ENCODE measurements at regions not wholly inside any gene's neighbourhood (a gene's known extent, or its start where the extent isn't known, plus 50 kb on each side); places are given as distances from the start of the nearest gene placed in this dataset.

DNA sequence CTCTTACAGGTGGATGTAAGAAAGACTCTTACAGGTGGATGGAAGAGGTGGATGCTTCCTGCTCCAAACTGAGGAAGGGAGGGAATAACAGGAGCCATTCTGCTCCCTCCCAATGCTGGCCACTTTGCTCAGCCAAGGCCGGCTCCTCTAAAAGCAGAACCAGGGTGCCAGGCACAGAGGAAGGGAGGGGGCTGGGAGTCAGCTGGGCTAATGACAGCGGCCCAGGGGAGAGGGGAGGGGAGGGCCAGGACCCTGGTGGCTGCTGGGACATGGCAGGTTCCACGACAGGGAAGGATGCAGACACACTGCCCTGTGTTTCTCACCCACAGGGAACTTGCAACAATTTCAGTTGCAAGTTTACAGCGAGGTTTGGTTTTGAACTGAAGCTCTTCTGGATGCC is 173.4 kb downstream of the ANAPC1 start:
- no peak for DNase-seq (ENCODE audit: low read depth)

DNA sequence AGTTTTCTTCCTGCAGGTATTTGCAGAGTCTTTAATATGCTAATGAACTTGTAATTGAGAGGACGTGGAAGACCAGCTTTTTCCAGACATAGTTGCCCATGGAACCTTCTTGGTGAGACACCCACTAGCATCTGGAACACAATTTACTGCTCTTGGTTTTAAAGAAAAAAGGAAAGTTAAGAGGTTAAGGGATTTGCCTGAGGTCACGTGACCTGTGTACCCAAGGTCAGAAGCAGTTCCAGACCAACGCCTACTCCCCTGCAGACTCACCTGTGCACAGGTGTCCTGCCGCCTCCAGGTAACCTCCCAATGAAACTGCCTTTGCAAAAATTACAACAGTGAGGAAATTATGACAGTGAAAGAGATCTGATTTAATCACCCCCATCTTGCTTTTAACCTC is 172.7 kb downstream of the ANAPC1 start:
- DNase-seq (ENCODE audit: low read depth), result no peak

DNA sequence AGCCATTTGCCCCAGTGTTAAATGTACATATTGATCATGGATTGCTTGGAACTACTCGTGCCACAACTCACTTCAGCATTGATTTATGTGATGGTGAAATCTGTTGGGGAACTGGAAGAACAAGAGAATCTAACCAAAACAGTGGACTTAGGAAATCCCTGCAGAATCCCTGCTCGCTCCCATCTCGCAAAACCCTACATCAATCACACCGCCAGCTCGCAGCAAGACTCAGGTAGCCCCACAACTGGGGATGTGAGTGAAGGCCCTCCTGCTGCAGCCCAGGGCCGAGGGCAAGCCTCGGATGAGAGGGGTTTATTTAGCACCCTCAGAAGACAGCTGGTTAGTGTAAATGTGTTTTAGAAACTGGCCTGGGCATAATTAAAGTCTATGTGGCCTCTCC is 171.6 kb downstream of the ANAPC1 start:
- no peak for DNase-seq (ENCODE audit: low read depth)

DNA sequence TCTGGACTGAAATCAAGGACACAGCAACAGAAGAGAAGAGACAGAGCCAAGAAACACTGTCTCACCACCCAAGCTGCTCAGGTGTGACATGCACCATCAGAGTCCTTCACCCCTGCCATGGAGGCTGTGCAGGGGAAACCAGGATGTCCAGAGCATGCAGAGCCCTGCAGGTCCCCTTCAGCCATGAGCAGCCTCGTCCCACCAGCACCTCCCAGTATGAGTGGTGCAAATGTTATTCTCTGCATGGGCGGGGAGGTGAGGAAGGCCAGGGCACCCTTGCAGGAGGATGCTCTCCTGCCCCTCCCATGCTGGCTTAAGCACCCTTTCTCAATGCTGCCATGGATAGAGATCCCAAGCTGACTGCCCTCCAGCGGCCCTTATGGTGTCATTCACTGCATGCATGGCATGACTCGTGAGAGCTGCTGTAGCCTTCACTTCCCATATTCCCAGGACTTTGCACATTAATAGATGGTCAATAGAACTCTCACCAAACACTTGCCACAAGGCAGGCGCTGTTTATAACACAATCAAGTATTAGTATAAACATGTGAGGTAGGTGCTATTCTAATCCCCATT is 171.0 kb downstream of the ANAPC1 start:
- no peak for DNase-seq (ENCODE audit: low read depth)

DNA sequence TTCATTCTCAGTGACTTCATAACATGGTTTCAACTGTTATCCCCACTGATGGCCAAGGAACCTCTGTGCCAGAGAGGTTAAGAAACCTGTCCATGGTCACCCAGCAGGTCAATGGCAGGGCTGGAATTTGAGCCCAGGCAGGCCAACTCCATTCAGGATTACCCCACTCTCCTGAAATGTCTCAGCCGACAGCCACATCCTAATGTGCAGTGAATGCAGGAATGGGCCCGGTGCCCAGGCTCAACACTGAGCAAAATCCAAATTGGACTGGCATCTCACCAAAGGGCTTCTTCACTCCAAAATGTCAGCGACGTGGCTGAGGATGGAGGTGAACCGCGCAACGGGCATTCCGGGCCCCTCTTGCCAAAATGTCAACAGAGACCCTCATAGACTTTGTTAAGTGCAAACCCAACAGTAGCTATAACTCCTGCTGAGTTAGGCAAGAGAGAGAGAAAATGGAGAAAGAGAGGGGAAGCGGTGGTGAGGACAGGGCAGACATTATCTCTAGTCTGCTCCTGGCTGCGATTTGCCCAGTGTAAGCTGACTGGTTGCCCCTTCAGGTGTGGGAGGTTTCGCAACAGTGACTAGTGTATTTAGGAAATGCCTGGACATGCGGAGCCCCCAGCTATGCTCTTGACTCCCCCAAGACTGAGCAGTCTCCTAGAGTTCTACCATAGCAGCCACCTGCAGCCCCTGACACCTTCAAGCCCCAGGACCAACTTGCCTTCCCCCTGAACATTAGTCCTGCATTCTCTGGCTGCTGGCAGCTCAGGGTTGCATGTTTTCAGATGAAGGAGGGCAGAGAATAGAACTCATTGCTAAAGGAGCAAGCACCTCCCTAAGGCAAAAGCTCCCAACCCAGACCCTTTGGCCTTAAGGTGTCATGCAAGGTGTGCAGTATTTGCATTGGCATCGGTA is 167.7 kb downstream of the ANAPC1 start:
- DNase-seq (ENCODE audit: low read depth), result no peak

DNA sequence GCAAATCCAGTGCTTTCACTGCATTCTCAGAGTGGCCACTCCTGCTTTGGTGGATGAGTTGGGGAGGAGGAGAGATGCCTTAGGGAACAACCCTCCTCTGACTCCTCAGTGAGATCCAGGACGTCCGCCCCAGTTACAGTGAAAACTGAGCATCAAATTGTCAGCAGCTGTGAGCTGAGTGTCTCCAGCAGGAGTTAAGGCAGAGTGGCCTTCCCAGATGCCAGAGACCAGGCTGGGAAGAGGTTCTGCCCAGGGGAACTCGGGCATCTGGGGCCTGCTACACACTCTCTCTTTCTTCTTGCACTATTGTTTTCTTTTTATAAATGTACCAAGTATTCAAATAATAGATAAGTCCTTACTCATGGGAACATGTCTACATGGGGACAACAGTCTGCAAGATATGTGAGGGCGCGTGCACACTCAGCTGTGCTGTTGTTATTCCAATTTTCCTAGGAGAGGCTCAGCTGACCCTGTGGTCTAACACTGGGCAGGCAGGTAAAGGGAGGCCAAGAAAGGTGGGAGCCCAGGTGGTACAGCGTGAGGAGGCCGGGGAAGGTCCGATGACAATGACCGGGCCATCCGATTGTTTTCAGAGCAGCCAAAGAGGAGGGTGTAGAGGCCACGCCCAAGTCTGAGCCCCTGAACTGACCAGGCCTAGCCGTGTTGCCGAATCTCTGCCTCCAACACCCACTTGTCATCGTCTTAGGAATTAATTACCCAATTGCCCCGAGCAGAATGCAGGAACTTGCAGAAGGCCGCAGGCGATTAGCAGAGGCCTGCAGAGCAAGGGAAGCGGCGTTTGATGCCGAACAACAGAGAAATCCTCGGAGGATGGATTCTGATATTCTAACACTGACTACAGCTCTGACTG is 166.9 kb downstream of the ANAPC1 start:
- no peak for DNase-seq (ENCODE audit: low read depth)

Data from T follicular helper cell (primary cell).